ENCODE measurements at regions not wholly inside any gene's neighbourhood (a gene's known extent, or its start where the extent isn't known, plus 50 kb on each side); places are given as distances from the start of the nearest gene placed in this dataset.

GRCh38 chr15:29490747-29491471 is 221.3 kb upstream of the NSMCE3 start:
- no peak overlapping the region for H3K4me3 ChIP-seq (ENCODE audit: low read depth, low read length)
- TF ChIP-seq CTCF (conservative IDR thresholded peaks at IDR 0.05; ENCODE audit: low read depth, low read length): no peak
- no peak for DNase-seq (ENCODE audit: low read depth)

GRCh38 chr15:29480949-29481348 is 211.3 kb upstream of the NSMCE3 start:
- no peak for DNase-seq (ENCODE audit: low read depth)
- no peak overlapping the region for H3K4me3 ChIP-seq (ENCODE audit: low read depth, low read length)
- no peak for TF ChIP-seq CTCF (conservative IDR thresholded peaks at IDR 0.05; ENCODE audit: low read depth, low read length)

- H3K4me3 ChIP-seq (ENCODE audit: low read depth, low read length): no peak overlapping the region
- TF ChIP-seq CTCF (conservative IDR thresholded peaks at IDR 0.05; ENCODE audit: low read depth, low read length): no peak
Observed at GRCh38 chr15:29480278-29480677, 210.7 kb upstream of the NSMCE3 start.

GRCh38 chr15:29477256-29477655 is 207.6 kb upstream of the NSMCE3 start:
- no peak for TF ChIP-seq CTCF (conservative IDR thresholded peaks at IDR 0.05; ENCODE audit: low read depth, low read length)
- H3K4me3 ChIP-seq (ENCODE audit: low read depth, low read length): no peak overlapping the region
- DNase-seq (ENCODE audit: low read depth): no peak

More at GRCh38 chr15:29480278-29480677, 210.7 kb upstream of the NSMCE3 start:
- no peak for DNase-seq (ENCODE audit: low read depth)

- no peak for TF ChIP-seq CTCF (conservative IDR thresholded peaks at IDR 0.05; ENCODE audit: low read depth, low read length)
- no peak for DNase-seq (ENCODE audit: low read depth)
- H3K4me3 ChIP-seq (ENCODE audit: low read depth, low read length): no peak overlapping the region
Observed at GRCh38 chr15:29476503-29477080, 207.0 kb upstream of the NSMCE3 start.

- no peak for DNase-seq (ENCODE audit: low read depth)
Observed at GRCh38 chr15:29475096-29475495, 205.5 kb upstream of the NSMCE3 start.

More at GRCh38 chr15:29475096-29475495, 205.5 kb upstream of the NSMCE3 start:
- H3K4me3 ChIP-seq (ENCODE audit: low read depth, low read length): no peak overlapping the region
- TF ChIP-seq CTCF (conservative IDR thresholded peaks at IDR 0.05; ENCODE audit: low read depth, low read length): no peak
